ENCODE measurements at regions not wholly inside any gene's neighbourhood (a gene's known extent, or its start where the extent isn't known, plus 50 kb on each side); places are given as distances from the start of the nearest gene placed in this dataset.

DNA sequence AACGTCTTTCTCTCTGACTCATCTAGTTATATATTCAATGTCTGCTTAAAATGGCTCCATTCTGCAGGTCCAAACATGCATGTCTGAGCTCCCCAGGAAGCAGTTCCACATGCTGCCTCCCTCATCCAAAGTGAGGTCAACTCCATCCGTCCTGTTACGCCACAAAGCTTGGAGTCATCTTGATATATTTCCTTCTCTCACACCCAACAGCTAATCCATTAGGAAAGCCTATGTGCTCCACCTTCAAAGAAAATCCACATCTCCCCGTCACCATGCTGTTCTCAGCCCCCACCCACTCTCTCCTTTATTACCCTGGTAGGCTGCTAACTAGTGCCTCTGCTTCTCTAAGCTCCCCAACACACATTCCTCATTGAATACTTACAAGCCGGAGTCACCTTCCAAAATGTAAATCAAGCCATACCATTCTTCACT, 130.2 kb upstream of the SYNDIG1 start:
- TF ChIP-seq, protein P1, sequence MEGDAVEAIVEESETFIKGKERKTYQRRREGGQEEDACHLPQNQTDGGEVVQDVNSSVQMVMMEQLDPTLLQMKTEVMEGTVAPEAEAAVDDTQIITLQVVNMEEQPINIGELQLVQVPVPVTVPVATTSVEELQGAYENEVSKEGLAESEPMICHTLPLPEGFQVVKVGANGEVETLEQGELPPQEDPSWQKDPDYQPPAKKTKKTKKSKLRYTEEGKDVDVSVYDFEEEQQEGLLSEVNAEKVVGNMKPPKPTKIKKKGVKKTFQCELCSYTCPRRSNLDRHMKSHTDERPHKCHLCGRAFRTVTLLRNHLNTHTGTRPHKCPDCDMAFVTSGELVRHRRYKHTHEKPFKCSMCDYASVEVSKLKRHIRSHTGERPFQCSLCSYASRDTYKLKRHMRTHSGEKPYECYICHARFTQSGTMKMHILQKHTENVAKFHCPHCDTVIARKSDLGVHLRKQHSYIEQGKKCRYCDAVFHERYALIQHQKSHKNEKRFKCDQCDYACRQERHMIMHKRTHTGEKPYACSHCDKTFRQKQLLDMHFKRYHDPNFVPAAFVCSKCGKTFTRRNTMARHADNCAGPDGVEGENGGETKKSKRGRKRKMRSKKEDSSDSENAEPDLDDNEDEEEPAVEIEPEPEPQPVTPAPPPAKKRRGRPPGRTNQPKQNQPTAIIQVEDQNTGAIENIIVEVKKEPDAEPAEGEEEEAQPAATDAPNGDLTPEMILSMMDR (IDR thresholded peaks at IDR 0.05), result no peak
- TF ChIP-seq POLR2A (IDR thresholded peaks at IDR 0.05) (no peak), POLR2AphosphoS5 (IDR thresholded peaks at IDR 0.05) (no peak)

Data from prostate gland (tissue), 2 donors.